ENCODE measurements at regions not wholly inside any gene's neighbourhood (a gene's known extent, or its start where the extent isn't known, plus 50 kb on each side); places are given as distances from the start of the nearest gene placed in this dataset.

GRCh38 chr4:170325599-170325998, 235.8 kb upstream of the AADAT start:
- TF ChIP-seq ATF3 (IDR thresholded peaks at IDR 0.05; ENCODE audit: insufficient read depth, low read depth, low read length) = no peak
- no peak for TF ChIP-seq EP300 (IDR thresholded peaks at IDR 0.05; ENCODE audit: borderline replicate concordance in 1 of 2, low read depth in 2 of 2, low read length in 2 of 2)
- no peak for TF ChIP-seq EZH2 (IDR thresholded peaks at IDR 0.05; ENCODE audit: low read depth, low read length, severe bottlenecking)
- TF ChIP-seq SP4 (IDR thresholded peaks at IDR 0.05; ENCODE audit: low read length) = no peak
- no peak for TF ChIP-seq TBP (IDR thresholded peaks at IDR 0.05; ENCODE audit: low read depth, low read length)
- TF ChIP-seq CTCF (IDR thresholded peaks at IDR 0.05; ENCODE audit: control extremely low read depth in 1 of 3, insufficient read depth in 1 of 3, low read depth in 1 of 3, low read length in 3 of 3) = no peak
- no peak for TF ChIP-seq PHF8 (conservative IDR thresholded peaks at IDR 0.05; ENCODE audit: low read depth, low read length)
- TF ChIP-seq BACH1 (IDR thresholded peaks at IDR 0.05; ENCODE audit: low read length) = no peak
- TF ChIP-seq RAD21 (IDR thresholded peaks at IDR 0.05 in 1 of 2, conservative IDR thresholded peaks at IDR 0.05 in 1 of 2; ENCODE audit: low read depth in 2 of 2, low read length in 2 of 2) = no peak
- no peak for TF ChIP-seq POU5F1 (IDR thresholded peaks at IDR 0.05; ENCODE audit: low read depth, low read length)
- no peak for TF ChIP-seq BRCA1 (IDR thresholded peaks at IDR 0.05; ENCODE audit: low read depth, low read length)
- TF ChIP-seq GABPA (IDR thresholded peaks at IDR 0.05; ENCODE audit: borderline replicate concordance, insufficient read depth, low read length) = no peak
